Stimulated activated CD4-positive, alpha-beta T cell treated with anti-CD3 and anti-CD28 coated beads, Interleukin-12 subunit alpha, Interleukin-12 subunit beta, amount 100 ng/mL, for 4 hours (primary cell): ENCODE measurements at regions not wholly inside any gene's neighbourhood (a gene's known extent, or its start where the extent isn't known, plus 50 kb on each side); places are given as distances from the start of the nearest gene placed in this dataset.
"Not testable (repeated sequence)": the region's sequence is repeated elsewhere in the genome, so short reads cannot be mapped to it uniquely, and the experiment has no call there.

ENCODE experiments used
- DNase-seq: peaks from one replicate; pipeline ENCODE4 v3.0.0-alpha.2; 2020

DNA sequence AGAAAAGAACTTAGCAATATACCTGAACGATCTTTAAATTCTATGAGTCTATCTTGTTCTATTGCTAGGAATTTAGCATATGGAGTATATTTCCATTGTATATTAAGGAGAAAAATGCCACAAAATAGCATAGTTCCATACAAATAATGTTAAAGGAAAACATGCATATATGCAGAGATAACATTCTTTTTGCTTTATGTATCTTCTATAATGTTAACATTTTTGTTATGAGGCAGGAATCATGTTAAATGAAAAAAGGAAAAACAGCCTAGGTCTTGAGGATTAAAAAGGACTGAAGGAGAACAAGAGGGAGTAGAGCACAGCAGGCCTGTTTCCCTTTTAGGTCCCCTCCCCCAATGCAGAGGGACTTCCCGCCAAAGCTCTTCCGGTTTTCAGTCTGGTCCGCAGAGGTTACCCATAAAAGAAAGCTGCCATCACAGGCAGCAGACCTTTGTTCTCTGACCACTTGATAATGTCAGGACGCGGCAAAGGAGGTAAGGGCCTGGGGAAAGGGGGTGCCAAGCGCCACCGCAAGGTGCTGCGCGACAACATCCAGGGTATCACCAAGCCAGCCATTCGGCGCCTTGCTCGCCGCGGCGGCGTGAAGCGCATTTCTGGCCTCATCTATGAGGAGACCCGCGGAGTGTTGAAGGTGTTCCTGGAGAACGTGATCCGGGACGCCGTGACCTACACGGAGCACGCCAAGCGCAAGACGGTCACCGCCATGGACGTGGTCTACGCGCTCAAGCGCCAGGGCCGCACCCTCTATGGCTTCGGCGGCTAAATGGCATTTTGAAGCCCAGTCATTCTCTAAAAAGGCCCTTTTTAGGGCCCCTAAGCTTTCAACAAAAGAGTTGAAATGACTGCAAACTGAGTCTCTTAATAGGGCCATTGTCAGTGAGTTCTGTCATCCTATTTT, 108.4 kb upstream of the PRSS16 start:
- DNase-seq, result peak; percentile 53

DNA sequence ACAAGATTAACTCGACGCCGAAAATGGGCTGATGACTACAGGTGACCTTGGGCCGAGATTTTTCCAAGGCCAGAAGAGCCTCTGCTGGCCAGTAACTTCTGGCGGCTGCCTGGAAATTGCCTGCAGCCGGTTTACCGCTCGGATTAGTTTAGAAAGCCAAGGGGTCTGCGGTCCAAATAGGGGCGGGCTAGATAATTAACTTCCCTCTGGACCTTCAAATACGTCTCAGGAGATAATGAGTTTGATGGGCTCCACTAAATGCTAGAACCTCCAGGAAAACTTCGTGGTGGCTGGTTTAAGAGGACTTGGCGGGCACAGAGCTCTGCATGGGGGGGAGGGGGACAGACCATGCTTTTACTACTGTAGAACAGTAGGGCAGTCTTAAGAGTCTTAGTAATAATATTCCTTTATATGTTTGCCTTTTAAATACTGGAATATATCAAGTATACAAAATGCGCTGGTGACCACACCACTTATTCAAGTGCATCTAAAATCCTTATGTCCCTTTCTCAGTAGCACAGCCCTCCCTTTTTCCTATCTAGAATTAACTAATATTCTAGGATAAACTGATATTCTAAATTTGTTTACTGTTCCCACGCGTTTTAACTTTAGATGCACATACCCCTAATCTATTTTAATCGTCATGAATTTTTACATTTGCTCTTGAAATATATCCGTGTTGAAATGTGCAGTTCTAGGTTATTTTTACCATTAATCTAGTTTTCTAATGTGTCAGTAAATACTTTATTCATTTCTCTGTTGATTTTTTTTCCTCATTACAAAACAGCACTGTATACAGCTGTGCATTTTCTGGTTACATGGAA, 107.5 kb upstream of the PRSS16 start:
- no peak for DNase-seq

DNA sequence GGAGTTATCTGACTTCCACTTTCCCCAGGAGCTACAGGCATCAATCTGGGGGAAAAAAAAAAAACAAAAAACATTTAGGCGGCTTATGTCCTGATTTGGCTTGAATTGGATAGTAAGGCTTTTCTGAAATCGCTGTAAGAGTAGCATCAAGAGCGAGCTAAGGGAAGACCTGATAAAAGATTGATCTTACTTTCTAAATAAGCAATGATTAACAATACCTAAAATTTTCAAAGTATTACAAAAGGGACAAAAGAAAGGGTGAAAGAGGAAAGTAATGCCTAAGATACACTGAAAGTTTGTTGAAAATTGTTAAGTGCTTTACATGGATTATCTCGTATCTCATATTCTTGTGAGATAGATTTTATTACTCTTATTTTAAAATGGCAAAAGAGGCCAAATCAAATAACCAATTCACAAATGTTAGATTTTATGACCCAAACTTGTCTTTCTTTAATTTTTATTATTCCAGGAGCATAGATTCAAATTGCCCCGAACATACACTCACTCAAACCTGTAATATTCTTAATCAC, 106.4 kb upstream of the PRSS16 start:
- no peak for DNase-seq

DNA sequence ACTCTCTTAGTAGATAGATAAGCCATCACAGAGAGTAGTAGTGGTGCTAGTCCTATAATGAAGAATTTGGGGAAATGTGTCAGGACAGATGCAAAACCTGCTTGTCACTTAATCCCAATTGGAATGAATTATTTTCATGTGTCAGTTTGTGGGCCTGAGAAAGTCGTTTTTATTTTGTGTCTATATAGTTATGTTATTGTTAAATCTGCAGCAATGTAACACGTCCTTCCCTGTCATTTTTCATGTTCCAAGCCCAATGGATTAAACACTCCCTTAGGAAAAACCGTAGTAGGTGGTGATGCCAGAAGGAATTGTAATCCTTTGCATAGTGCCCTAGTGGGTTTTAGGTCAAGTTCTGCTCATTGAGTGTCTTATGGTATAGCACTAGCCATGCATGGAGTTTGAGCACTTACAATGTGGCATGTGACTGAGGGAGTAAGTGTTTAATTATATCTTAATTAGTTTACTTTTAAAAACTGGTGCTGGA, 105.9 kb upstream of the PRSS16 start:
- no peak for DNase-seq

DNA sequence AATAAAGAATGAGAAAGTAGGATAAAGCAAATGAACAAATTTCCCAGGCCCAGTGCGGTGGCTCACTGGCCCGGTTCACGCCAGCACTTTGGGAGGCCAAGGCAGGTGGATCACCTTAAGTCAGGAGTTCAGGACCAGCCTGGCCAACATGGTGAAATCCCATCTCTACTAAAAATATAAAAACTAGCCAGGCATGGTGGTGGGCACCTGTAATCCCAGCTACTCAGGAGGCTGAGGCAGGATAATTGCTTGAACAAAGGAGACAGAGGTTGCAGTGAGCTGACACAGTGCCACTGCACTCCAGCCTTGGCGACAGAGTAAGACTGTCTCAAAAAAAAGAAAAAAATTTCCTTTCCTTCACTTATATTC, 104.5 kb upstream of the PRSS16 start:
- DNase-seq, result not testable (repeated sequence)

DNA sequence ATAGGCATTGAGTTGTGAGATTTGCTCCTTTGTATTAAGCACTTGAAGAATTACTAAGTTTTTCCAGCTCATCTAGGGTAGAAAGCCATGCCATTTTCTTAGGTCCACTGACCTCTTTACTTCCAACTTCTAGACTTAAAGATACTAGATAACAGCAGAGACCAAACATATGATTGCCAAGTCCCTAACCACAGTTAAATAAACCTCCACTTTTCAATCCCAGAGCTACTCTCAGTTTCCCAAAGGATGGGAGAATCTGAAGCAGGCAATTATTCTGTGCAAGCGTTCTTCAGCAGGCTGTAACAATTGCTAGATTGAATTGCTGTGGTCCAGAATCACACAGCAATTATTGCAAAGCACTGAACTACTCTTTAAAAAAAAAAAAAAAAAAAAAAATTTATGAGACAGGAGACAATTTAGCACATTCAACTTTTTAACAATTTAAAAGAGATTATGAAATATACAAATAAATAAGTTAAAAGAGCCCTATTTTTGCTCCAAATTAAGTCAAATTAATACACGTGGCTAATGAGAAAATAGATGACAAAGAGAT, 104.0 kb upstream of the PRSS16 start:
- no peak for DNase-seq

DNA sequence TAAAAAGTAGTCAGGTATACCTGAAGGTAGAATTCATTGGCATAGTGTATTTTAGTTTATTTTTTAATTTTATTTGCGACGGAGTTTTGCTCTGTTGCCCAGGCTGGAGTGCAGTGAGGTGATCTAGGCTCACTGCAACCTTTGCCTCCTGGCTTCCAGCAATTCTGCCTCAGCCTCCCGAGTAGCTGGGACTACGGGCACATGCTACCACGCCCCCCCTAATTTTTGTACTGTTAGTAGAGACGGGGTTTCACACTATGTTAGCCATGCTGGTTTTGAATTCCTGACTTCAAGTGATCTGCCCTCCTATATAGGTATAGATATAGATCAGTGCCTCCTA, 102.8 kb upstream of the PRSS16 start:
- DNase-seq, result no peak

DNA sequence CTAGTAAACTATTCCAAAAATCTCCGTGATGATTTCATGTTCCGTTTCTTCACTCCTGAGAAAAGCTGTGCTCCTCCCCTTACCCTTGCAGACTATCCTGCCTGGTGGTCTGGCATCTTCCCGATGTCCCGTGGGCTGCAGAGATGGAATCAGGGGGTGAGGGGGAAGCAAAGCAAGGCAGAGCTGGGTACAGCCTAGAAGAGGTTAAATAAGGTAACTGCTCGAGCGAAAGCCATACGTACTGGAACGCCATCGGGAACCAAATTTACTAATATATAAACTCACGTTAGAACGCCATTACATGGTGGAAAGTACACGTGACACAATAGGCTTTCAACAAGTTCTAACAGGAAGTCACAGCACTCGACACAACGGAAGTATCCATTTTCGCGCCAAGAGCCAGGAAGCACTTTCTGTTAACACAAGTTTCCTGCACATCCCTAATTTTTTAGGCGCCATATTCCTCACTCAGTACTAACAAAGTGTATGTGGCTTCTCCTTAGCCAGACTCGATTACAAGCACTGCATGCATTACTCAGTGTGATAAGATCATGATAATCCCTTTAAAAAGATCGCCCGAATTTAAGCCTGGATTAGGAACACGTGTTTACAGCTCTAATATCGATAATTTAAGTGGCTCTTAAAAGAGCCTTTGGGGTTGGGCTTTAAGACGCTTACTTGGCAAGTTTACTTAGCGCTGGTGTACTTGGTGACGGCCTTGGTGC, 101.6 kb upstream of the PRSS16 start:
- DNase-seq, result peak; percentile 37

DNA sequence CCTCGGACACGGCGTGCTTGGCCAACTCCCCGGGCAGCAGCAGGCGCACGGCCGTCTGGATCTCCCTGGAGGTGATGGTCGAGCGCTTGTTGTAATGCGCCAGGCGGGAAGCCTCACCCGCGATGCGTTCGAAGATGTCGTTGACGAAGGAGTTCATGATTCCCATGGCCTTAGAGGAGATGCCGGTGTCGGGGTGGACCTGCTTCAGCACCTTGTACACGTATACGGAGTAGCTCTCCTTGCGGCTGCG, 101.1 kb upstream of the PRSS16 start:
- DNase-seq, result not testable (repeated sequence)

DNA sequence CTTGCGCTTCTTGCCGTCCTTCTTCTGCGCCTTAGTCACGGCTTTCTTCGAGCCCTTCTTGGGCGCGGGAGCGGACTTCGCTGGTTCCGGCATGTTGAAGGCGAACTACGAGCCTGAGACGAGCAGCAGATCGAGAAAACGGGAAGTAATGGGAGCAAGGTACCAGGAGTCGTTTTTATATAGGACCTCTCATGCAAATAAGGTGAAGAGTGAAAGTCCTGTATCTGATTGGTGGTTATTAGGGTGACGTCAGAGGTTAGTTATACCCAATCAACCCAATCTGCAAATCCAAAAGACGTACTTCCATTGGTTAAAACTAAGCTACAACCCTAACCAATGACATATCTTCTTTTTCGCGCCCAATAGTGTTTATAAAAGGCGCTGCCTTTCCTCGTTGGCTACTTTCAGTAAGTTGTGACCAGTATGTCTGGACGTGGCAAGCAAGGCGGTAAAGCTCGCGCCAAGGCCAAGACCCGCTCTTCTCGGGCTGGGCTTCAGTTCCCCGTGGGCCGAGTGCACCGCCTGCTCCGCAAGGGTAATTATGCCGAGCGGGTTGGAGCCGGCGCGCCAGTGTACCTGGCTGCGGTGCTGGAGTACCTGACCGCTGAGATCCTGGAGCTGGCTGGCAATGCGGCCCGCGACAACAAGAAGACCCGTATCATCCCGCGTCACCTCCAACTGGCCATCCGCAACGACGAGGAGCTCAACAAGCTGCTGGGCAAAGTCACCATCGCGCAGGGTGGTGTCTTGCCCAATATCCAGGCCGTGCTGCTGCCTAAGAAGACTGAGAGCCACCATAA, 100.6 kb upstream of the PRSS16 start:
- peak; percentile 64 for DNase-seq

DNA sequence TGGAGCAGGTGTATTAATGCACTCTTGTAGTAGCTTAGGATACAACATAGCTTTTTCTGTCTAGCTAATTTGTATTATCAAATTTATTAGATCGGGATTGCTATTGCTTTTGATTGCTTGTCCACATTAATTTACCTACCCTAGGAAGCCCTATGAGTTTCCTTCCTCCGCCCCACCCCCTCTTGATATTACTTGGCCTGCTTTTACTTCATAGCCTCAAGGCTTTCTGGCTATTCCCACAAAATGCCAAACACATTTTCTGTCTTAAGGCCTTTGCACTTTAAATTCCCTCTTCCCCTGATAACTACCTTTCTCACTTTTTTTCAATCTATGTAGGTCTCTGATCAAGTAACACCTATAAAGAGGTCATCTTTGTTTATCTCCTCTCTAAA, 99.1 kb upstream of the PRSS16 start:
- no peak for DNase-seq

DNA sequence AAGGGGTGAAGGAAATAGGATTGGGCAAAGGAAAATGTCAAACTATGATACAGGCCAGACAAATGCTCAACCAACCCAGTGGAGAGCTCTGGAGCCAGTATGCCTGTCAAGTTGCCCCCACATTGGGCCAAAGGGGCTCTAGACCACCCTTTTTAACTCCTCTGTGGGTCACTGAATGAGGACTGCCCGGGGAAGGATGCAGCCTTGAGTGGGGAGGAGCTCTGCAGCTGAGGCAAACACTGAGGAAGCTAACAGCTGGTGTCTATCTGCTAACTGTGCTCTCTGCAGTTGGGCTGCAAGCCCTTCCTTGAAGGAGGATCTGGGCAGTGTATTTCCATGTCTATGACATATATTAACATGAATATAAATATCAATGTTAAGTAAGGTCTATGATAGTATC, 98.4 kb upstream of the PRSS16 start:
- no peak for DNase-seq

DNA sequence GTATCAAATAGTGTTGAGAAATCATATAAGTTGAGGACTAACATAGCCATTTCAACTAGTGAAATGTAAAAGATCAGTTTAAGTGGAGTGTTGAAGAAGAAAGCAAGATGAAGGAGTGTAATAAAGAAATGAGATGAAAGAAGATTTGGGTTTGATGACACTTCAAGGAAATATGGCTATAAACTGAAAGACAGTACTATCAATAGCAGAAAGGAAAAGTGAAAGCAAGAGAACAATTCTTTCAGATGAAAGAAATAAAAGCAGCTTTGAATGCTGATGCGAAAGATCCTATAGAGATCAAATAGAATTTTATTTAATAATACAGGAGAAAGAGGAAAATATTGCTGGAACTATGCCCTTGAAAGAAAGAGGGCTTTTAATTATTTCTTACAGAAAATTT, 92.8 kb upstream of the PRSS16 start:
- DNase-seq, result no peak

DNA sequence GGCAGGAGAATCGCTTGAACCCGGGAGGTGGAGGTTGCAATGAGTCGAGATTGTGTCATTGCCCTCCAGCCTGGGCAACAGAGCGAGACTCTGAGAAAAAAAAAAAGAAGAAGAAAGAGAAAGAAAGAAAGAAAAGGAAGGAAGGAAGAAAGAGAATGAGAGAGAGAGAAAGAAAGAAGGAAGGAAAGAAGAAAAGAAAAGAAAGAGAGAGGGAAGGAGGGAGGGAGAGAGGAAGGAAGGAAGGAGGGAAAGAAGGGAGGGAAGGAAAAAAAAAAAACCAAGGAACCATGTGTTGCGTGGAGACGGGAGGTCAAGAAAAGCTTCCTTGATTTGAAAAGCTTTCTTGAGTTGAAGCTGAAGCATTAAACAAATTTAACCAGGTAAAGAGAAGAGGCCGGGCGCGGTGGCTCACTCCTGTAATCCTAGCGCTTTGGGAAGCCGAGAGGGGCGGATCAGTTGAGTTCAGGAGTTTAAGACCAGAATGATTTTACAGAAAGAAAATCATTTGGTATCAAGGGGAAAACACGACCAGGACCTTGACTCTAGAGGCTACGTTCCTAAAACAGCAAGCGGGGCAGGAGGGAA, 90.5 kb upstream of the PRSS16 start:
- DNase-seq, result no peak

DNA sequence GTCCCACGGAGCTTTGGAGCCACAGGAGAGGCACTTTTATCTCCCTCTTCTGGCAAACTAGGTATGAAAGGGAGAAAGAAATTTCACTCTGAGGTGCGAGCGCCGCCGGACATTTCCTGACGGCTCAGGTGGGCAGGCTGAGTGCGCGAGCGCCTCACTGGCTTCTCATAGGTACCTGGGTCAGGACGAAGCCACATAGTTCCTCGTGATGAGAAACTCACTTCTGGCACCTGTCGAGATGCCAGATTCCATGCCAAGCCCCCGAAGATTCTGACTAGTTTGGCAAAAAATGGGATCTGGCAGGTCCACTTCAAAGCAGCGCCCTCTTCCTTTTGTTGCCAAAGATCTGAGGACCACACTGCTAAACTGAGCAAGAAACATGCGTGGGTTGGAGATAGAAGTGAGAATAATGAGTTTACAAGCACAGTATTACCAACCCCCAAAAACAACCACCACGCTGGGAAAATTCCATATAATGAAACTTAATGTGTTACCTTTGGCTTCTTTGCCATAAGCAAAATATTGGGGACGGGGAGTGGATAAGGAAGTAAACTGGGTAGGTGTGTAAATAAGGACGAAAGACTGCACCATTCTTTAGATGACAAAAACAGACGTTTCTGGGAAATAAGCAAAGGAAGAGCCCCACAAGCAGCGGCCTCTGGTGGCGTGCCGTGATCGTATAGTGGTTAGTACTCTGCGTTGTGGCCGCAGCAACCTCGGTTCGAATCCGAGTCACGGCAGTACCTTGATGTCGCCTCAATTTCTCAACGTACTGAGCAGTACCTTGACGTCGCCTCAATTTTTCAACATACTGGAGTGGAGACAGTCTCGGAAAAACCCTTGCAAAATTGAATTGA, 89.8 kb upstream of the PRSS16 start:
- DNase-seq, result peak; percentile 76

DNA sequence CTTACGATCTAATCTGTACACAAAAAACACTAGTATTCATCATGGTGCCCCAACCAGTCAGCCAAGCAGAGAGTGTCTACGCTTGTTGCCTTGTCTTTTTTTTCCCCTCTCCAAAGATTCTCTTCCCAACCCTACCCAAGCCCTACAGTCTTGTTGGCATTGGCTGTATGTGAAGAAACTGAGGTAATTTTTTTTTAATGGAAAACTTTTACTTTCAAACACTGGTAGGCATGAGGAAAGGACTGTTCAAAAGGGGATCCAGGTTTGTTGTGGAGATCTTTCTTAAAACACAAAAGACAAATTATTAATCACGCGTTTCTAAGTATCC, 89.2 kb upstream of the PRSS16 start:
- no peak for DNase-seq

DNA sequence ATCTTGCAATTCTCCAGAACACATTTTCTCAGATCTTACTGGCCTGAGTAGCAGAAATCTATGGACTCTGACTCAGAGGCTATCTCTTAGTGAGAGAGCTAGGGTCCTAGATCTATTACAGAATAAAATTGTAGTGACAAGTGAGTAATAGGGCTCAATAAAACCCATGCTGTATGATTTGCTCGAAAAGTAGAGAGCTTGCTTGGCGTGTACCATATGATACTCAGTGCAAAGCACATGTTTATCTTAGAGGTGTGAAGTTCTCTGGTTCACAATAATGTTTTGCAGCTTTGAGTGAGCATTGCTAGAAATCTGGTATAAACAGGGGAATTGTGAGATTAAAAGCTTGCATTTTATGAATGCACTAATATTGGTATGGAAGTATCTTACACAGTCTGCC, 87.8 kb upstream of the PRSS16 start:
- DNase-seq, result no peak

DNA sequence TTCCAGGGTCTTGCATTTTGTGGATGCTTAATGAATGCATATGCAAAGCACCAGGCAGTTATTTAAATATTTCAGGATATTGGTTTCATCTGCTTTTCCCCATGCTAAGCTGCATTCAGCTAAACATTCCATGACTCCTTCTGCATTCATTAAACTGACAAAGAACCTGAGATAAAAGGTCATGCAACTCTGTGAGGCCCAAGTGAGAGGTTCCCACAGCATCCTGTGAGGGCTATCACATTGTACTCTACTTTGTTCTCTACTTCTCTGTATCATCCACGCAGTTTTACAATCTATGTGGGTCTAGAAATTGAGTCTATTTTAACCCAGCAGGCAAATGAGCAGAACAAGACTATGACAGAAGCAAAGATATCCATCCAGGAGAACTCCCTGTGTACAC, 86.4 kb upstream of the PRSS16 start:
- no peak for DNase-seq

DNA sequence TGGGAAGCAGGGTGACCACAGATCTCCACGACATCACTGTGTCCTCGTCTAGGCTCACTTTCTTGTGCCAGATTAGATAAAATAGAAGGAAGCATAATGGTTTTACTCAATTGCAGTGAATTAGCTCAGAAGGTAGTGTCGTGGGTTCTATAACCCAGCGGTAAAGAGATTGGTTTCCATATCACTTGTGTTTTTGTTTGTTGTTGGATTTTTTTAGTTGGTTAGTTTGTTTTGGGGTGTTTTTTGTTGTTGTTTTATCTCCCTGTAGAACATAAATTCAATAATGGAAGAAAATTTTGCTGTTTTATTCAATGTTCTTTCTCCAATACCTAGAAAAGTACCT, 85.9 kb upstream of the PRSS16 start:
- no peak for DNase-seq

DNA sequence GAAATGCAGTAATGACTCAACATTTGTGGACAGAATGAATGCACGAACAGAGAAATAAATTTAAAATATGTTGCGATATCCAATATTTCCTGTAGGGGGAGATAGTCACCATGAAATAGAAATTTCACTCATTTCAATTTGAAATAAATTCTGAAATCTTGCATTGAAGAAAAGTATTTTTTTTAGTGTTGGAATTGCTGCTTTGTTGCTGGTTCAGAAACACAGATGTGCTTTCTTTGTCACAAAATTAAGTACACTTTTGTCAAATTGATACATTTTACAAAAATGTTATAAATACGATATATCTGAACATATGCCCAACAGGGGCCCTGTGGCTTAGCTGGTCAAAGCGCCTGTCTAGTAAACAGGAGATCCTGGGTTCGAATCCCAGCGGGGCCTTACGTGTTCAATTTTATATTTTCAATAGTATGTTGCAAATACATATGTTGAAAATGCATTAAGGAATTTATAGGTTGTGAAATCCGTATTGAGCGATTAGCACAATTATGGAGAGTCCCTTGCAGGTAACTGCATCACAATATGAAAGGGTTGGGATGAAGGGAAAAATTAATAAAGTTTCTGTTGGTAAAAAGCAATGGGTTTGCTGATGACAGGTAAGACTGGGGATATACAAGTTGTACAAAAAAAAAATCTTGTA, 85.4 kb upstream of the PRSS16 start:
- no peak for DNase-seq

DNA sequence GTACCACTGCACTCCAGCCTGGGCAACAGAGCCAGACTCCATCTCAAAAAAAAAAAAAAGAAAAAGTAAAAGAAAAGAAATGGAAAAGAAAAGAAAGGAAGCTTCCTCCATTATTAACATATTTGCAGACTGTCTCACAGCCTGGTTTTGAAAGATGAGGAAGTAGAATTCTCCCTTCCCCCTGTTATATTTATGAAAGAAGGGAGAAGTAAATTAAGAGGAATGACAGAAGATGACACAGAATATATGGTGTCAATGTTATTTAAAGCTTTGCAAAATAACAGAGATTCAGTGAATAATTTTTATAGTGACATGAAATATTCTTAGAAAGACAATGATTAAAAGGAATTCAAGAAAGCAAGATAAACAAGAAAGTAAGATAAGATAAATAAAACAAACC, 83.7 kb upstream of the PRSS16 start:
- DNase-seq, result no peak
